ENCODE measurements at regions not wholly inside any gene's neighbourhood (a gene's known extent, or its start where the extent isn't known, plus 50 kb on each side); places are given as distances from the start of the nearest gene placed in this dataset.

DNA sequence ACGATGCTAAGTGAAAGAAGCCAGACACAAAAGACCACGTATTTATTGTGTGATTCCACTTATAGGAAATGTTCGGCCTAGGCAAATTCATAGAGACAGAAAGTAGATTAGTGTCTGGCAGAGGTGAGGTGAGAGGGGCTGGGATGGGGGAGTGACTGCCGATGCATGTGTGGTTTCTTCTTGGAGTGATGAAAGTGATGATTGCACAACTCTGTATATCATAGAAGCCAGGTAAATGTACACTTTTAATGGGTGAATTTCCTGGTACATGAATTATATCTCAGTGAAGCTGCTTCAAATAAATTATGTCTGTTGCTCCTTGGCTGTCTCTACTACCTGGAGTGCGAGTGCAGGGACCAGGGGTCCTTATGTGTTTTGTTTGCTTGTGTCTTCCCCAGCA lies 76.2 kb upstream of the PTCH1 start:
- TF ChIP-seq POU5F1 (IDR thresholded peaks at IDR 0.05; ENCODE audit: borderline replicate concordance, low read depth, low read length, partially characterized antibody) = no peak
- TF ChIP-seq POLR2AphosphoS5 (IDR thresholded peaks at IDR 0.05; ENCODE audit: control insufficient read depth, insufficient read depth, low read depth, low read length) = no peak
- TF ChIP-seq, protein P1, sequence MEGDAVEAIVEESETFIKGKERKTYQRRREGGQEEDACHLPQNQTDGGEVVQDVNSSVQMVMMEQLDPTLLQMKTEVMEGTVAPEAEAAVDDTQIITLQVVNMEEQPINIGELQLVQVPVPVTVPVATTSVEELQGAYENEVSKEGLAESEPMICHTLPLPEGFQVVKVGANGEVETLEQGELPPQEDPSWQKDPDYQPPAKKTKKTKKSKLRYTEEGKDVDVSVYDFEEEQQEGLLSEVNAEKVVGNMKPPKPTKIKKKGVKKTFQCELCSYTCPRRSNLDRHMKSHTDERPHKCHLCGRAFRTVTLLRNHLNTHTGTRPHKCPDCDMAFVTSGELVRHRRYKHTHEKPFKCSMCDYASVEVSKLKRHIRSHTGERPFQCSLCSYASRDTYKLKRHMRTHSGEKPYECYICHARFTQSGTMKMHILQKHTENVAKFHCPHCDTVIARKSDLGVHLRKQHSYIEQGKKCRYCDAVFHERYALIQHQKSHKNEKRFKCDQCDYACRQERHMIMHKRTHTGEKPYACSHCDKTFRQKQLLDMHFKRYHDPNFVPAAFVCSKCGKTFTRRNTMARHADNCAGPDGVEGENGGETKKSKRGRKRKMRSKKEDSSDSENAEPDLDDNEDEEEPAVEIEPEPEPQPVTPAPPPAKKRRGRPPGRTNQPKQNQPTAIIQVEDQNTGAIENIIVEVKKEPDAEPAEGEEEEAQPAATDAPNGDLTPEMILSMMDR (IDR thresholded peaks at IDR 0.05 in 2 of 3, conservative IDR thresholded peaks at IDR 0.05 in 1 of 3; ENCODE audit: insufficient read depth in 2 of 3, low read depth in 1 of 3, low read length in 3 of 3) = no peak
- TF ChIP-seq POLR2A (conservative IDR thresholded peaks at IDR 0.05) = no peak
- TF ChIP-seq PATZ1 (CRISPR knock-in tag; IDR thresholded peaks at IDR 0.05; ENCODE audit: borderline replicate concordance) = no peak
- TF ChIP-seq ZNF436 (CRISPR knock-in tag; IDR thresholded peaks at IDR 0.05) = no peak
- no peak for TF ChIP-seq KLF10 (CRISPR knock-in tag; IDR thresholded peaks at IDR 0.05)

Data from K562 (cell line).